ENCODE measurements at regions not wholly inside any gene's neighbourhood (a gene's known extent, or its start where the extent isn't known, plus 50 kb on each side); places are given as distances from the start of the nearest gene placed in this dataset.

DNA sequence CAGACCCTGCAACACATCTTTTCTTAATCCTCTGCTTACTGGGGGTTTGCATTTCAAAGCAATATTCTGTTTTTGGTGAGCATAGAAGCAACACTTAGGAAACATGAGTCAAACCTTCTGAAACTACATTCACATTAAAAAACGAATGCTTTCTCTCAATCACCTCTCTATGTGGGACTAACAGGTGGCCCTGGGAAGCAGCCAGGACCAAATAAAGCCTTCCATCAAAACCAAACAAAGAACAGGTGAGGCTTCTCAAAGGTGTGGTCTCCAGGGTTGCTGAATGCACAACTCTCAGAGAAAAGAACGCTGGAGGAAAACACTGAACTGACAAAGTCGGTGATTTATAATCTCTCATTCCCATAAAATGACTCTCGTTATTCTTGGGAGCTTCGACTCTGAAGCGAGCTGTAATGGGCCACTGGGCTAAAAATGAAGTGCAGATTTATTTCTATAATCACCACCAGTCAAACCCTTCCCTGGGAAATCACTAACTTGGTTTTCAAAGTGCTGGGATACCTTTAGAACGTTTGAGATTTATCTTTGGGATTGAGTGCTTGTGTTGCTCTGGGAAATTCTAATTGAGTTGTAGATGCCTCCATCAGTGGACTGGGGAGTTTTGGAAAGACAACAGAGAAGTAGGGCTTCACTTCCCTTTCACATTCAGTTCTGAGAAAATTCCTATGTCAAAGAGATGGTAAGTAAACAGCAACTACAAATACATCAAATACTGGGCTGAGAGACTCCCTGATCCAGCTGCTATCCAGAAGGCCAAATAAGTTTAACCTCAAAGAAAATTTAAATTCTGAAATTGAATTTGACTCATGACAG lies 262.0 kb upstream of the TMPO start:
- intact Hi-C loops (cut with DNase I; ENCODE audit: low total_unique reads): no loop called here
- Histone ChIP-seq H3K27me3 (no peaks in the 10 kb centered on the region), H3K9me3 (no peaks in the 10 kb centered on the region), H3K4me3 (no peak overlapping the region), H3K36me3 (no peaks in the 10 kb centered on the region), H3K4me1 (no peaks in the 10 kb centered on the region), H3K27ac (no peak overlapping the region)
- DNase-seq: no peak
- TF ChIP-seq, protein P1, sequence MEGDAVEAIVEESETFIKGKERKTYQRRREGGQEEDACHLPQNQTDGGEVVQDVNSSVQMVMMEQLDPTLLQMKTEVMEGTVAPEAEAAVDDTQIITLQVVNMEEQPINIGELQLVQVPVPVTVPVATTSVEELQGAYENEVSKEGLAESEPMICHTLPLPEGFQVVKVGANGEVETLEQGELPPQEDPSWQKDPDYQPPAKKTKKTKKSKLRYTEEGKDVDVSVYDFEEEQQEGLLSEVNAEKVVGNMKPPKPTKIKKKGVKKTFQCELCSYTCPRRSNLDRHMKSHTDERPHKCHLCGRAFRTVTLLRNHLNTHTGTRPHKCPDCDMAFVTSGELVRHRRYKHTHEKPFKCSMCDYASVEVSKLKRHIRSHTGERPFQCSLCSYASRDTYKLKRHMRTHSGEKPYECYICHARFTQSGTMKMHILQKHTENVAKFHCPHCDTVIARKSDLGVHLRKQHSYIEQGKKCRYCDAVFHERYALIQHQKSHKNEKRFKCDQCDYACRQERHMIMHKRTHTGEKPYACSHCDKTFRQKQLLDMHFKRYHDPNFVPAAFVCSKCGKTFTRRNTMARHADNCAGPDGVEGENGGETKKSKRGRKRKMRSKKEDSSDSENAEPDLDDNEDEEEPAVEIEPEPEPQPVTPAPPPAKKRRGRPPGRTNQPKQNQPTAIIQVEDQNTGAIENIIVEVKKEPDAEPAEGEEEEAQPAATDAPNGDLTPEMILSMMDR (IDR thresholded peaks at IDR 0.05): no peak

DNA sequence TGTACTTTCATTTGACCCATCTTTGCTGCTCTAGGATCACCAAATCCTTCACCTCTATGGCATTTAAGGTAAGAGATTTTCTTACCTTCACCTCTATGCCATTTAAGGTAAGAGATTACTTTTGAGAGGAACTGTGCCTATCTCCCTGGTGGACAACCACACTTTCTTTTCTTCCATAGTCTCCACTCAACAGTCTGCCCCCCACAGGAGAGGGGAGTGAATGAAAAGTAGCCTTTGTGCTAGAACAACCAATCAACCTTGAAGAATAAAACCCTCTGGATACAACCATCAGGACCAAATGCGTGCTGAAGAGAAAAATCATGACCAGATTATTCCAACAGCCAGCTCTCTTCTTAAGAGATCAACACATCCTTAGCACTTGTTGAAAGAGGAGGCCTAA lies 258.6 kb upstream of the TMPO start:
- Histone ChIP-seq H3K36me3 (no peaks in the 10 kb centered on the region), H3K4me3 (no peak overlapping the region), H3K4me1 (no peaks in the 10 kb centered on the region), H3K27ac (no peak overlapping the region), H3K27me3 (no peaks in the 10 kb centered on the region), H3K9me3 (no peaks in the 10 kb centered on the region)
- TF ChIP-seq, protein P1 (IDR thresholded peaks at IDR 0.05): no peak
- DNase-seq: no peak
- intact Hi-C loops (cut with DNase I; ENCODE audit: low total_unique reads): no loop called here

DNA sequence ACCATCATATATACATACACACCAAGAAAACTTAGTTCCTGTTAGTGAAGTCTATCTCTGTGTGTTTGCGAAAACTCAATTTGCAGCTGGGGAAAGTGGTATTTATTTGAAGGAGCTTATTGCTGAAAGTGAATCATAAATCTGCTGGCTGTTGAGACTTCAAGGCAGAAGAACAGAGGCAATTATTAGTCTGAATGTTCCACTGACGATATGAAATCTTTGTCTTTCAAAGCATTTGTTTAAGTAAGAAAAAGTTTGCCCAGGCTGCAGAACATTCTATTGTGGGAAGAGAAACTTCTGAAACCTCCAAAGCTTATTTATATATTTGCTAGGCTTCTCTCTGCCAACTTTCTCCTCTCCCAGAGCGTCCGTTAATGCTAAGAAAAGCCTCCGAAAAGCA lies 255.7 kb upstream of the TMPO start:
- Histone ChIP-seq H3K36me3 (no peaks in the 10 kb centered on the region), H3K27ac (no peak overlapping the region), H3K9me3 (no peaks in the 10 kb centered on the region), H3K27me3 (no peaks in the 10 kb centered on the region), H3K4me1 (no peaks in the 10 kb centered on the region), H3K4me3 (no peak overlapping the region)
- intact Hi-C loops (cut with DNase I; ENCODE audit: low total_unique reads): no loop called here
- TF ChIP-seq, protein P1 (IDR thresholded peaks at IDR 0.05): no peak
- no peak for DNase-seq

DNA sequence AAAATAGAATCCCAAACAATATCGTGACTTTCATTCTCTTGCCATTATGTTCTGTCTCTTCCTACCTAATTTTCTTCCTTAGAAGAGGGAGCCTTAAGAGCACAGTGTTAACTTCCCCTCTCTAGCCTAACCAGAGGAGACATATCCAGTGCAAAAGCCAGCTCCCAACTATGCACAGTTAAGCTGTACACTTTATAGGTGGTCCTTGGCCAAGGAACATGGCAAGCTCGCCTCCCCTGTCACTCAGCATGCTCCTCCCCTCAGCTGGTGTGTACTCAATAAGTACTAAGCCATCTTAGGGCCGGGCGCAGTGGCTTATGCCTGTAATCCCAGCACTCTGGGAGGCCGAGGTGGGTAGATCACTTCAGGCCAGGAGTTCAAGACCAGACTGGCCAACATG lies 255.1 kb upstream of the TMPO start:
- Histone ChIP-seq H3K4me3 (no peak overlapping the region), H3K36me3 (no peaks in the 10 kb centered on the region), H3K4me1 (no peaks in the 10 kb centered on the region), H3K27me3 (no peaks in the 10 kb centered on the region), H3K9me3 (no peaks in the 10 kb centered on the region), H3K27ac (no peak overlapping the region)
- intact Hi-C loops (cut with DNase I; ENCODE audit: low total_unique reads): no loop called here
- TF ChIP-seq, protein P1 (IDR thresholded peaks at IDR 0.05): no peak
- no peak for DNase-seq

DNA sequence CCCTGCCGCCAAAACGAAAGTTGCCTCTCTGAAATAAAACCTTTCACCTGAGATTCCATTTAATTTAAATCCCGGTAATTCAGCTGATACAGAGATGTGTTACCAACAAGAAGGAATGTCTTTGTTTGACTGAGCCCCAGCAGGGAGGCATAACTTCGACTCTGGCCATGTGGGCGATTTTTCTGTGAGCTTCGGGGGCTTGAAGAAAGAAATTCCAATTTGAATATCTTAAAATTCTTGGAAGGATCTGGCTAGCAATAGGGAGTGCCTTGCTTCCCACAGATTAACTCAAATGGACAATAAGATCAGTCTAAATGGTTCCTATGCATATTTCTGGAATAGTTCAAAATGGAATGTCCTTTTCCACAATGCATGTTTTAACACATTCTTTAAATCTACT lies 252.5 kb upstream of the TMPO start:
- H3K27me3 ChIP-seq: no peaks in the 10 kb centered on the region
- DNase-seq: no peak
- H3K4me3 ChIP-seq: no peak overlapping the region
- intact Hi-C loops (cut with DNase I; ENCODE audit: low total_unique reads): no loop called here
- no peaks in the 10 kb centered on the region for H3K36me3 ChIP-seq
- no peak overlapping the region for H3K27ac ChIP-seq
- H3K9me3 ChIP-seq: peaks cover 0 to 6% (median 0%) of the 10 kb centered on the region in 3 donors
- H3K4me1 ChIP-seq: no peaks in the 10 kb centered on the region
- TF ChIP-seq, protein P1 (IDR thresholded peaks at IDR 0.05): no peak

All from tibial artery (tissue), 4 donors.